Omental fat pad (tissue), 3 donors: ENCODE measurements at regions not wholly inside any gene's neighbourhood (a gene's known extent, or its start where the extent isn't known, plus 50 kb on each side); places are given as distances from the start of the nearest gene placed in this dataset.

ENCODE experiments used
- ATAC-seq: fragments of 150-250 bp; one replicate; pipeline ENCODE4 v1.9.1; 2016; ENCODE audit warnings: mild to moderate bottlenecking, moderate library complexity; ENCODE audit not compliant: low FRiP score
- DNase-seq: peaks from one replicate; pipeline ENCODE4 v3.0.0-alpha.2; 2019; ENCODE audit warnings: low spot score
- CTCF ChIP-seq, 3 donors: fragments of 450-650 bp; IDR thresholded peaks; one replicate each; pipeline ENCODE4 v1.5.1; 2016 to 2017; ENCODE audit warnings: antibody characterized with exemption in 3 of 3, mild to moderate bottlenecking in 3 of 3, moderate library complexity in 2 of 3

- no peak for DNase-seq
- ATAC-seq = no peak
These were observed 948.7 kb downstream of the KCNJ2 start for GRCh38 chr17:71118039-71118438.

DNA sequence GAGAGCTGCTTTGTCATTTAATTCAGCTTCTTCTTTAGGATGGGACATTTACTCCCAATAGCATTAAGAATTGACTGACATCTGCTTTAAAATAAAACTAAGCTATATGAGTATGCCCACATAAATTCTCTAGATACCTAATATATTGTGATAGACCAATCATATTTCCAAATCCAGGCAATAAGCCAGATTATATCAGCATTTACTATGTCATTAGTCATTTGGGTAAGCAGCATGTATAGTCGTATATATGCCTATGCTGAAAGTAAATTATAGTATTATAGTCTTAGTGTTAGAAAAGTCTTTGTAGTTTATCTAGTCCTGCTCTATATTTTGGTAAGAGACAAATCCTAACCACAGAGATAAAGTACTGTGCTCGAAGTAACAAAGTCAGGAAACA is 958.1 kb downstream of the KCNJ2 start:
- no peak for DNase-seq
- TF ChIP-seq CTCF (IDR thresholded peaks at IDR 0.05) = no peak
- no peak for ATAC-seq

More at GRCh38 chr17:71118039-71118438, 948.7 kb downstream of the KCNJ2 start:
- TF ChIP-seq CTCF (IDR thresholded peaks at IDR 0.05) = no peak

DNA sequence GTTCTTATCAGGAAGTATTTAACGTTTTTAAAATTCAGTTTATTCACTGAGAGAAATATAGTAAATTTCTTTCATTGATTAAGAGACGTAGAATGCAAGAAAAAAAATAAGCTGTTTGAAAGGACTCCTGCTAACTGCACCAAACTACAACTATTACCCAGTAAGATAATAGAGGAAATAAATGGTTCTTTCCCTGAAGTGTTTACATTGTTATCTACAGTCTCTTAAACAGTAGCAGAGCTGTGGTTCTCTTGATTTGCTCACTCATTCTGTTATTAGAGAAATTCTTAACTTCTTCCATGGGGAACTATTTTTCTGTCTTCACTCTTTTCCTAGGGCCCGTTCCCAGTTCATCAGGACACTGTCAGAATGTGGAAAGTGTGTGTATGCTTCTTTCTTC is 973.0 kb downstream of the KCNJ2 start:
- DNase-seq (no peak), ATAC-seq (no peak)
- no peak for TF ChIP-seq CTCF (IDR thresholded peaks at IDR 0.05)

DNA sequence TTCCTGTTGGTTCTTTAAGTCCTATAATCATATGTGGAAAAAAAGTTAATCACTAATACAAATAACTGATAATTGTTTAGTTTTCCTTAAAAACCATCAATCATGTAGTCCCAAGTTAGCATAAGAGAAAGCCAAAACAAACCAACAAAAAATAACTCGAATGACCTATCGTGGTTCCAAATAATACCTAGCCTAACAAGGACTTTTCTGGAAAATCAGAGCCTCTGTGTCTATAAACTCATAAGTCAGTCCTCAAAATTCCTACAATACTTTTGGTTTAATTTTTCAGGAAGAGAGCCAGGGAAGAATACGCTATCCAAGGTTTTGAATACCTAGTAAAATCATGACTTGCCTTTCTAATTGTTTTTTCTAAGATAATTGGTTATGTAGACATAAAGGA is 975.3 kb upstream of the SOX9 start:
- ATAC-seq (no peak), DNase-seq (no peak)
- no peak for TF ChIP-seq CTCF (IDR thresholded peaks at IDR 0.05)

- DNase-seq (no peak), ATAC-seq (no peak)
- TF ChIP-seq CTCF (IDR thresholded peaks at IDR 0.05) = no peak
These were observed 972.9 kb upstream of the SOX9 start for GRCh38 chr17:71147906-71148305.

DNA sequence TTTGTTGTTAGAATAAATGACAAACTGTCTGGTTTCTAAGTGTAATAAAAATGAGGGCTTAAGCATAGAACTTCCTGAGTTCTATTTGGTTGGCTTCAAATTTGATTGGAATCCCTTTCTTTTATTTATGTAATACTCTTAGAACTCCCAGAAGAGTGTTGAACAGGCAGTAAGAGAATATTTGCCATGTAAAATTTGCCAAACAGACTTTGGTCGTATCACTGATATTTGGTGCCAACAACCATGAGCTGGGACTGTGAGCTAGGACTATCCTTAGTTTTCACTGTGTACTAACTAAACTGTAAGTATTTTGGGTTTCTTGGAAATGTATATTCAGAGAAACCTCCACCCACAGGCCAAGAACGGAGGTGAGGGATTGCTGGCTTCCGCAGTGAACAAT is 971.2 kb upstream of the SOX9 start:
- no peak for ATAC-seq
- TF ChIP-seq CTCF (IDR thresholded peaks at IDR 0.05) = no peak
- no peak for DNase-seq

DNA sequence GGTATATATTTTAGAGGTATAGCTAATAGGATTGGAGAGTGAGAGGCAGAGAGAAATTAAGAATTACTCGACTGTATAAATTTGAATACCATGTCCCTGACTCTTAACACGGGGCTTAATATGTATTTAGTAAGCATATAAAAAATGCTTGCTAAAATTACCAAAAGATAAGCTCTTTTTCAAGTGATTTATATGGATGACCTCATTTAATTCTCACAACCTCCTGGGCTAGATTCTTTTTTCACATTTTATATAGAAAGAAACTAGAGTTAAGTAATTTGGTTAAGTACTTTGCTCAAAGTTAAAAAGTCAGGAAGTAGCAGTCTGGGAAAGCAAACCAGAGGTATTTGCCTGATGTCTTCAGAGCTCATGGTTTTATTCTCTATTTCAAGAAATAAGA is 963.5 kb upstream of the SOX9 start:
- no peak for TF ChIP-seq CTCF (IDR thresholded peaks at IDR 0.05)
- ATAC-seq (no peak), DNase-seq (no peak)
